SU-DHL-6 (cell line): ENCODE measurements at regions not wholly inside any gene's neighbourhood (a gene's known extent, or its start where the extent isn't known, plus 50 kb on each side); places are given as distances from the start of the nearest gene placed in this dataset.

Experiments used
- CTCF ChIP-seq: fragments of 200-600 bp; sonication (generic); IDR thresholded peaks from one replicate; pipeline ENCODE4 v1.5.1; 2017; ENCODE audit warnings: antibody characterized with exemption, mild to moderate bottlenecking, low read length, moderate library complexity; ENCODE audit not compliant: insufficient read depth, poor library complexity, severe bottlenecking
- EZH2phosphoT487 ChIP-seq: fragments of 200-600 bp; sonication (generic), shearing (Covaris generic); conservative IDR thresholded peaks from 2 replicates; pipeline ENCODE4 v1.6.1; 2018; ENCODE audit warnings: mild to moderate bottlenecking, antibody characterized with exemption, low read length, moderate library complexity, mixed read lengths

- no peak for TF ChIP-seq CTCF
- no peak for TF ChIP-seq EZH2phosphoT487
Measured at GRCh38 chr16:73265935-73266334, 218.0 kb upstream of the ZFHX3 start.
